Heart left ventricle (tissue), 13 donors: ENCODE measurements at regions not wholly inside any gene's neighbourhood (a gene's known extent, or its start where the extent isn't known, plus 50 kb on each side); places are given as distances from the start of the nearest gene placed in this dataset.

Source experiments
- CTCF ChIP-seq, 12 donors: fragments of 200-600 bp; sonication (generic) in 4 of 12; IDR thresholded peaks; one replicate each; pipeline versions ENCODE4 v1.5.0 to v1.8.0; 2018 to 2022; ENCODE audit warnings: antibody characterized with exemption in 12 of 12, mild to moderate bottlenecking in 5 of 12
- POLR2A ChIP-seq, 2 donors: fragments of 450-650 bp; IDR thresholded peaks; one replicate each; pipeline ENCODE4 v1.6.1; 2017; ENCODE audit warnings: antibody characterized with exemption in 2 of 2, mild to moderate bottlenecking in 2 of 2, moderate library complexity in 2 of 2
- donor health status: ischemic (EF 13 %, LVEDD 7.1; RV severe dilation, severe dysfunction).
- donor health status: DM: no; HTN: yes; CAD: no.
- donor health status: DM: no; HTN: no; CAD: no.
- donor health status: ischemic (EF 25% LVEDD 6.9; RV normal size, moderate dysfunction).
- donor health status: ischemic (EF 25% LVEDD 5.7; RV mildly dilated, moderate dysfunction).
- donor health status: ischemic (EF 35%, LVEDD 5.7; RV mildly dilated, moderate dysfunction).
- donor health status: nonischemic (EF 11% LVEDD 7.7; RV severe dilation, severe dysfunction).
- donor health status: DM: yes; HTN: yes; CAD: no.
- donor health status: PGD.
- donor health status: ischemic (EF 29% LVEDD 5.4; RV normal size, mild dysfunction).
- donor health status: nonischemic (EF 23%, LVEDD 6.1; RV moderate dilation, normal function).

GRCh38 chr9:131800366-131800765 lies 60.5 kb upstream of the RAPGEF1 start:
- TF ChIP-seq POLR2A (IDR thresholded peaks at IDR 0.05) (no peak), CTCF (IDR thresholded peaks at IDR 0.05) (no peak)
